Muscle layer of duodenum (tissue), 2 donors: ENCODE measurements at regions not wholly inside any gene's neighbourhood (a gene's known extent, or its start where the extent isn't known, plus 50 kb on each side); places are given as distances from the start of the nearest gene placed in this dataset.

Experiments used
- H3K27ac ChIP-seq: one replicate; pipeline ENCODE4 v1.7.0; 2013; ENCODE audit warnings: mild to moderate bottlenecking, low read length
- H3K27me3 ChIP-seq: one replicate; pipeline ENCODE4 v1.7.0; 2013; ENCODE audit warnings: low read depth, mild to moderate bottlenecking, control low read depth, low read length
- H3K36me3 ChIP-seq, 2 donors: one replicate each; pipeline ENCODE4 v1.7.0; 2013; ENCODE audit warnings: low read length in 2 of 2, control low read depth in 1 of 2, mild to moderate bottlenecking in 1 of 2; ENCODE audit not compliant: insufficient read depth in 2 of 2, control insufficient read depth in 1 of 2
- H3K4me1 ChIP-seq, 2 donors: one replicate each; pipeline ENCODE4 v1.7.0; 2013; ENCODE audit warnings: low read length in 2 of 2, mild to moderate bottlenecking in 2 of 2, control low read depth in 1 of 2, moderate library complexity in 1 of 2; ENCODE audit not compliant: insufficient read depth in 2 of 2, control insufficient read depth in 1 of 2
- H3K4me3 ChIP-seq, 2 donors: one replicate each; pipeline ENCODE4 v1.7.0; 2013; ENCODE audit warnings: low read length in 2 of 2, low read depth in 1 of 2, mild to moderate bottlenecking in 1 of 2
- H3K9me3 ChIP-seq, 2 donors: one replicate each; pipeline ENCODE4 v1.7.0; 2013; ENCODE audit warnings: low read length in 2 of 2, control low read depth in 1 of 2, mild to moderate bottlenecking in 1 of 2; ENCODE audit not compliant: control insufficient read depth in 1 of 2
- donor health status: healthy.

DNA sequence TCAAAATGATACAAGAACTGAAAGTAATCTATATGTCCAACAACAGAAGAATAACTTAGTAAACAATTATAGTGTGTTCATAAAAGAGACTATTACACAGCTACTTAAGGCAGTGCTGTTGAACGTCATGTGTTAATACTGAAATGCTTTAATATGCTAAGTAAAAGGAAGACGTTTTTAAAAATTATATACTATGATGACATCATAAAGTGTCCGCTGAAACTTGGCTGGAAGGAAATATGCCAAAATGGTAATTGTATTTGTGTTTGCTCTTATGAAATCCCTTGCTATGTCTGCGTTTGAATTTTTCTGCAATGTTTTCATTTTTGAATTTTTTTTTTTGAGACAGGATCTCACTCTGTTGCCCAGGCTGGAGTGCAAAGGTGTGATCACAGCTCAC is 679.3 kb downstream of the DHX35 start:
- peaks cover 0 to 4% of the 10 kb centered on the region in 2 donors for H3K4me1 ChIP-seq
- H3K27ac ChIP-seq = no peak overlapping the region
- H3K36me3 ChIP-seq = no peaks in the 10 kb centered on the region
- H3K4me3 ChIP-seq = no peak overlapping the region
- no peaks in the 10 kb centered on the region for H3K9me3 ChIP-seq
- no peaks in the 10 kb centered on the region for H3K27me3 ChIP-seq

- no peak overlapping the region for H3K4me3 ChIP-seq
- no peak overlapping the region for H3K27ac ChIP-seq
- no peaks in the 10 kb centered on the region for H3K27me3 ChIP-seq
- H3K36me3 ChIP-seq = no peaks in the 10 kb centered on the region
- H3K4me1 ChIP-seq = peaks cover 0 to 2% of the 10 kb centered on the region in 2 donors
- H3K9me3 ChIP-seq = no peaks in the 10 kb centered on the region
Observed at GRCh38 chr20:39640147-39640546, 678.0 kb downstream of the DHX35 start.

DNA sequence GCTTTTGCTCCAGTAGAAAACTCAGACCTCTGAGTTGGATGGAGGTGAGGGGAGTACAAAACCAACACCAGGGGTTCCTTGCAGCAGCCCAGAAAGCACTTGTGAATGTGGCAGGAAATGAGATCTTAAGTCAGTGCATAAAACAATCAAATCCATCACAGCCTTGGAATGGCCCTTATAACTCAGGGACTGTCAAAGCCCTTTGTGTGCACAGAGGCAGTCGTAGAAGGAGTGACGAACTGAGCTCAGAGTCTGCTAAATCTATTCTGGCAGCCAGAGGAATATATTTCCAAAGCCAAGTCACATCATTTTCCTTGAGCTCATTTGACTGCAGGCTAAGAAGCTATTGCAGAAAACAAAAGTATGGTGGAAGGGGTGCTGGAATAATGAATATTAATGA is 676.6 kb downstream of the DHX35 start:
- no peaks in the 10 kb centered on the region for H3K9me3 ChIP-seq
- no peaks in the 10 kb centered on the region for H3K27me3 ChIP-seq
- H3K4me1 ChIP-seq = no peaks in the 10 kb centered on the region
- H3K36me3 ChIP-seq = no peaks in the 10 kb centered on the region
- no peak overlapping the region for H3K4me3 ChIP-seq
- no peak overlapping the region for H3K27ac ChIP-seq

- no peak overlapping the region for H3K27ac ChIP-seq
- no peaks in the 10 kb centered on the region for H3K27me3 ChIP-seq
- no peaks in the 10 kb centered on the region for H3K36me3 ChIP-seq
- no peaks in the 10 kb centered on the region for H3K9me3 ChIP-seq
- no peaks in the 10 kb centered on the region for H3K4me1 ChIP-seq
- H3K4me3 ChIP-seq = no peak overlapping the region
Observed at GRCh38 chr20:39633689-39634088, 671.5 kb downstream of the DHX35 start.

DNA sequence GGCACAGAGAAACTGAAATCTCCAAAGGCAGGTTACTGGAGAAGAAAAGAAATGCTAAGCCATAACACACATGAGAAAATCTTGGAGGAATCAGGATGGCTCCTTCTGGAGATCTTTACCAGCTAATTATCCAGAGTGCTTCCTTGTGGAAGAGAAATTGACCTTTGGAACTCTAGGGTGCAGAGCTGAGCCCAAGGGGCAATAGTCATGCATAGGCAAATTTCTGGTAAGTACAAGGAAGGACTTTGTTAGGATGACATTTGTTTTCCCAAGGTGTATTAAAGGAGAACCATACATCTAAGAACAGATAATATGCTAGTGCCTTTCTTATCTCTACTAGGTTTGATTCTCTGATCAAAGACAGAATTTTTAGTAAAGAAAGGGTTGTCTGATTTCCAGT is 670.6 kb downstream of the DHX35 start:
- Histone ChIP-seq H3K4me1 (no peaks in the 10 kb centered on the region), H3K27me3 (no peaks in the 10 kb centered on the region), H3K36me3 (no peaks in the 10 kb centered on the region), H3K27ac (no peak overlapping the region), H3K9me3 (no peaks in the 10 kb centered on the region), H3K4me3 (no peak overlapping the region)

GRCh38 chr20:39632176-39632575 is 670.0 kb downstream of the DHX35 start:
- H3K4me1 ChIP-seq = no peaks in the 10 kb centered on the region
- no peaks in the 10 kb centered on the region for H3K9me3 ChIP-seq
- no peaks in the 10 kb centered on the region for H3K27me3 ChIP-seq
- no peak overlapping the region for H3K27ac ChIP-seq
- no peak overlapping the region for H3K4me3 ChIP-seq
- H3K36me3 ChIP-seq = no peaks in the 10 kb centered on the region

- no peaks in the 10 kb centered on the region for H3K9me3 ChIP-seq
- H3K36me3 ChIP-seq = no peaks in the 10 kb centered on the region
- no peak overlapping the region for H3K27ac ChIP-seq
- H3K4me1 ChIP-seq = no peaks in the 10 kb centered on the region
- H3K4me3 ChIP-seq = no peak overlapping the region
- H3K27me3 ChIP-seq = no peaks in the 10 kb centered on the region
Observed at GRCh38 chr20:39631557-39631956, 669.4 kb downstream of the DHX35 start.

DNA sequence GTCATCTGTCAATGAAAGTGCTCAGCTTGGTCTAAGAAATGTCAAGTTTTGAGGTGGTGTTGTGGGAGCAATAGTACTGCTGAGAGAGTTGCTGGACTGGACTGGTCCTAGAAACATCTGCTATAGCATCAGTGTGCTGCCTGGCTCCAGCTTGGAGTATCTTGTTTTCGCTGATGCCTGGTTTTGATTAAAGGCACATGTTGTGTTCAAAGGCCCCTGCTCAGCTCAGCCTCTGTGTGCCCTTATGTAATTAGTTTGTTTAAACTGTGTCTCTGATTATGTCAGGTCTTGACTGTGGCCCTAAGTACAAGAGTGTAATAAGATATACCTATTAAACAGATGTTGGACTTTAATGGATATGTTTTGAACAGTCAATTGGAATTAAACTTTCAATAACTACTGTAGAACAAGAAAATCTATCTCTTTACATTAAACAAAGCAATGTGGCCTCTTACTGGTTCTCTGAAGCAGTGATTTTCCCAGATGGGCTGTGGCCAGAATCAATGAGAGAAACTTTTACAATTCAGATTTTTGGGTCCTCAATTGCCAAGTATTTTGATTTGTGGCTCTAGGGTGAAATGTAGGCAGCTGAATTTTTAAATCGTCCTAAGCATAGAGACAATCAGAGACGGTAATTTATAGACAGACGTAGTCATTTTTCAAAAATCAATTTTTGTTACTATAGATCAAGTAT is 668.2 kb downstream of the DHX35 start:
- Histone ChIP-seq H3K9me3 (no peaks in the 10 kb centered on the region), H3K4me1 (no peaks in the 10 kb centered on the region), H3K27ac (no peak overlapping the region), H3K27me3 (no peaks in the 10 kb centered on the region), H3K36me3 (no peaks in the 10 kb centered on the region), H3K4me3 (no peak overlapping the region)

DNA sequence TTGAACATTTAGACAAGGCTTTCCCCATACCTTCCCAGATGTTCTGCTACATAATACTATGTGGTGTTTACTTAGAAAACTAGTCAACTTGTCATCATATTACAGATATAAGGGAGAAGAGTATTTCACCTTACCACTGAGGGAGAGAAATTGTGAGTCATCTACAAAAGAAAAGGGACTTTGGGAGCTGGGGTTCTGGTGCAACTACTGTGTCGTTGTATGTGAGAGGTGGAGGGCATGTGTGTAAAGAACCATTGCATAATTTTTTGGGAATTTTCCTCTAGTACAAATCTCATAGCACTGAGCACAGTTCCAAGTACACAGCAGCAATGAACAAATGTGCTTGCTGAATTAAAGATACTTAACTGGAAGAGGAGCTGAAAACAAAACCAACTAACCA is 665.6 kb downstream of the DHX35 start:
- Histone ChIP-seq H3K4me1 (no peaks in the 10 kb centered on the region), H3K27ac (no peak overlapping the region), H3K27me3 (no peaks in the 10 kb centered on the region), H3K4me3 (no peak overlapping the region), H3K36me3 (no peaks in the 10 kb centered on the region), H3K9me3 (no peaks in the 10 kb centered on the region)

GRCh38 chr20:39624316-39624715 is 662.2 kb downstream of the DHX35 start:
- Histone ChIP-seq H3K4me1 (no peaks in the 10 kb centered on the region), H3K27ac (no peak overlapping the region), H3K4me3 (no peak overlapping the region), H3K9me3 (no peaks in the 10 kb centered on the region), H3K36me3 (no peaks in the 10 kb centered on the region), H3K27me3 (no peaks in the 10 kb centered on the region)

GRCh38 chr20:39623584-39624234 is 661.6 kb downstream of the DHX35 start:
- Histone ChIP-seq H3K27me3 (no peaks in the 10 kb centered on the region), H3K27ac (no peak overlapping the region), H3K4me3 (no peak overlapping the region), H3K9me3 (no peaks in the 10 kb centered on the region), H3K4me1 (no peaks in the 10 kb centered on the region), H3K36me3 (no peaks in the 10 kb centered on the region)

GRCh38 chr20:39619271-39619785 is 657.2 kb downstream of the DHX35 start:
- Histone ChIP-seq H3K9me3 (no peaks in the 10 kb centered on the region), H3K27me3 (no peaks in the 10 kb centered on the region), H3K36me3 (no peaks in the 10 kb centered on the region), H3K4me1 (no peaks in the 10 kb centered on the region), H3K27ac (no peak overlapping the region), H3K4me3 (no peak overlapping the region)
